ENCODE measurements at regions not wholly inside any gene's neighbourhood (a gene's known extent, or its start where the extent isn't known, plus 50 kb on each side); places are given as distances from the start of the nearest gene placed in this dataset.

DNA sequence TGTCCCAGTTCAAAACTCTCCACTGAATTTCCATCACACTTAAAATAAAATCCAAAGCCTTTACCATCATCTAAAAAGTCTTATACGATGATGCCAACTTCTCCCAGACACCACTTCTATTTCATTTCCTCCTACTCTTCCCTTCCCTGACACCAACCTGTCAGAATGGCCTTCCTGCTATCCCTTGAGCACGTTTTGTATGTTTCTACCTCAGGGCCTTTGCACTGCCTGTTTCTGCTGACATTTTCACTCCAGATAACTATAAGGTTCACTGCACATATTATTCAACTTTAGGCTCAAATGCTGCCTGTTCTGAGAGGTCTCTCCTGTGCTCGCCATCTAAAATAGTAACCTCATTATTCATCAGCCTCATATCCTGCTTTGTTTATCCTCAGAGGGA is 269.6 kb downstream of the HTR7 start:
- TF ChIP-seq CTCF (conservative IDR thresholded peaks at IDR 0.05), result no peak
- Histone ChIP-seq H3K27ac (ENCODE audit: low read depth, low read length) (no peak overlapping the region), H3K9me3 (ENCODE audit: control insufficient read depth, low read length) (no peaks in the 10 kb centered on the region), H3K27me3 (ENCODE audit: control insufficient read depth, insufficient read depth, low read length, poor library complexity, severe bottlenecking) (no peaks in the 10 kb centered on the region), H3K9ac (ENCODE audit: extremely low read depth, low read length, poor library complexity, severe bottlenecking) (no peak overlapping the region), H3K36me3 (ENCODE audit: control insufficient read depth, insufficient read depth, low read length) (no peaks in the 10 kb centered on the region), H3K4me1 (ENCODE audit: control insufficient read depth, insufficient read depth, low read length) (peaks cover 10% of the 10 kb centered on the region), H3K4me3 (ENCODE audit: low read length) (no peak overlapping the region)
- DNase-seq, result no peak
- Mint-ChIP-seq H3K4me3 (no peak overlapping the region), H3K9me3 (no peaks in the 10 kb centered on the region), H3K4me1 (peaks cover 32% of the 10 kb centered on the region), H3K27me3 (ENCODE audit: insufficient read depth) (peaks cover 2% of the 10 kb centered on the region), H3K36me3 (ENCODE audit: low read depth) (no peaks in the 10 kb centered on the region), H3K27ac (no peak overlapping the region)
- 93% methylated on average over 3 of the region's 3 CpGs for WGBS, 2 experiments (ENCODE audit: insufficient coverage in 1 of 2, insufficient read length in 1 of 2)

DNA sequence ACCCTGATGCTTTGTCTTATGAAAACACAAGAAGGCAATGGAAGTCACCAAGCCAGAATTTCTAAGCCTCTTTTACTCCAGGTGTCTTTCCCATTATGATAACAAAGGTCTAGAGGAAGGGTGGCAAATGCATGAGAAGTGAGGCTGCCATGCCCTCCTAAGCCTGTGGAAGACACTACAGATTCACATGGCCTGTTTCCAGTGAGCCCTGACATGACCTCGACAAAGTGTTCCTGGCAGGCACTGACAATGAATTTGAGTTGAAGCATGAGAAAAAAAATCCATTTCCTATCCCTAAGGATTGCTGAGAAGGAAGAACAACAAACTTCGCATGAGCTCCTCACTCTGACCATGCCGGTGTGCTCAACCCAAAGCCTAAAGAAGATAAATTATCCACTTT is 268.0 kb downstream of the HTR7 start:
- DNase-seq, result no peak
- peaks cover 2% of the 10 kb centered on the region for H3K27me3 Mint-ChIP-seq (ENCODE audit: insufficient read depth)
- Histone ChIP-seq H3K4me1 (ENCODE audit: control insufficient read depth, insufficient read depth, low read length) (peaks cover 10% of the 10 kb centered on the region), H3K4me3 (ENCODE audit: low read length) (no peak overlapping the region), H3K27me3 (ENCODE audit: control insufficient read depth, insufficient read depth, low read length, poor library complexity, severe bottlenecking) (no peaks in the 10 kb centered on the region), H3K36me3 (ENCODE audit: control insufficient read depth, insufficient read depth, low read length) (no peaks in the 10 kb centered on the region), H3K9me3 (ENCODE audit: control insufficient read depth, low read length) (no peaks in the 10 kb centered on the region), H3K27ac (ENCODE audit: low read depth, low read length) (no peak overlapping the region), H3K9ac (ENCODE audit: extremely low read depth, low read length, poor library complexity, severe bottlenecking) (no peak overlapping the region)
- no peaks in the 10 kb centered on the region for H3K36me3 Mint-ChIP-seq (ENCODE audit: low read depth)
- H3K4me3 Mint-ChIP-seq, result no peak overlapping the region
- WGBS, 2 experiments (ENCODE audit: insufficient coverage in 1 of 2, insufficient read length in 1 of 2), result 93 to 100% methylated on average over 1 to 3 of the region's 3 CpGs
- no peak for TF ChIP-seq CTCF (conservative IDR thresholded peaks at IDR 0.05)
- no peaks in the 10 kb centered on the region for H3K9me3 Mint-ChIP-seq
- no peak overlapping the region for H3K27ac Mint-ChIP-seq
- H3K4me1 Mint-ChIP-seq, result peaks cover 32% of the 10 kb centered on the region

GRCh38 chr10:90591629-90592028 is 266.2 kb downstream of the HTR7 start:
- Mint-ChIP-seq H3K27me3 (ENCODE audit: insufficient read depth) (peaks cover 2% of the 10 kb centered on the region), H3K4me1 (peaks cover 25% of the 10 kb centered on the region), H3K4me3 (no peak overlapping the region), H3K36me3 (ENCODE audit: low read depth) (no peaks in the 10 kb centered on the region), H3K27ac (no peak overlapping the region), H3K9me3 (no peaks in the 10 kb centered on the region)
- Histone ChIP-seq H3K9me3 (ENCODE audit: control insufficient read depth, low read length) (no peaks in the 10 kb centered on the region), H3K4me1 (ENCODE audit: control insufficient read depth, insufficient read depth, low read length) (peaks cover 5% of the 10 kb centered on the region), H3K9ac (ENCODE audit: extremely low read depth, low read length, poor library complexity, severe bottlenecking) (no peak overlapping the region), H3K27ac (ENCODE audit: low read depth, low read length) (no peak overlapping the region), H3K4me3 (ENCODE audit: low read length) (no peak overlapping the region), H3K36me3 (ENCODE audit: control insufficient read depth, insufficient read depth, low read length) (no peaks in the 10 kb centered on the region), H3K27me3 (ENCODE audit: control insufficient read depth, insufficient read depth, low read length, poor library complexity, severe bottlenecking) (no peaks in the 10 kb centered on the region)
- DNase-seq, result no peak
- 75 to 86% methylated on average over 2 to 3 of the region's 3 CpGs for WGBS, 2 experiments (ENCODE audit: insufficient coverage in 1 of 2, insufficient read length in 1 of 2)
- no peak for TF ChIP-seq CTCF (conservative IDR thresholded peaks at IDR 0.05)
